DMS79 (cell line): ENCODE measurements at regions not wholly inside any gene's neighbourhood (a gene's known extent, or its start where the extent isn't known, plus 50 kb on each side); places are given as distances from the start of the nearest gene placed in this dataset.

Experiments used
- DNase-seq: peaks from one replicate; lab custom pipeline; 2025; lab: John Stamatoyannopoulos, UW

- no peak for DNase-seq
Observed at GRCh38 chr9:79796411-79796810, 224.6 kb downstream of the TLE4 start.

- DNase-seq: no peak
Observed at GRCh38 chr9:79788662-79789061, 216.9 kb downstream of the TLE4 start.

GRCh38 chr9:79781263-79781662 lies 209.5 kb downstream of the TLE4 start:
- no peak for DNase-seq

GRCh38 chr9:79780559-79780958 lies 208.8 kb downstream of the TLE4 start:
- DNase-seq: no peak

- no peak for DNase-seq
Observed at GRCh38 chr9:79779901-79780300, 208.1 kb downstream of the TLE4 start.

- no peak for DNase-seq
Observed at GRCh38 chr9:79778581-79778980, 206.8 kb downstream of the TLE4 start.

GRCh38 chr9:79776581-79776980 lies 204.8 kb downstream of the TLE4 start:
- DNase-seq: no peak
